Esophagus squamous epithelium (tissue), 4 donors: ENCODE measurements at regions not wholly inside any gene's neighbourhood (a gene's known extent, or its start where the extent isn't known, plus 50 kb on each side); places are given as distances from the start of the nearest gene placed in this dataset.

Experiments
- CTCF ChIP-seq, 6 experiments: fragments of 450-650 bp in 4 of 6; fragments of 200-600 bp in 2 of 6; sonication (generic) in 2 of 6; IDR thresholded peaks; one replicate each; pipeline ENCODE4 v1.5.1; 2016 to 2019; ENCODE audit warnings: antibody characterized with exemption in 6 of 6, mild to moderate bottlenecking in 4 of 6, moderate library complexity in 4 of 6
- POLR2A ChIP-seq, 4 donors: fragments of 450-650 bp; IDR thresholded peaks; one replicate each; pipeline ENCODE4 v1.6.1; 2017; ENCODE audit warnings: antibody characterized with exemption in 4 of 4, mild to moderate bottlenecking in 4 of 4, moderate library complexity in 3 of 4

- TF ChIP-seq CTCF (IDR thresholded peaks at IDR 0.05) (no peak), POLR2A (IDR thresholded peaks at IDR 0.05) (no peak)
Observed at GRCh38 chr15:53872410-53872809, 105.8 kb upstream of the UNC13C start.
